ENCODE measurements at regions not wholly inside any gene's neighbourhood (a gene's known extent, or its start where the extent isn't known, plus 50 kb on each side); places are given as distances from the start of the nearest gene placed in this dataset.

DNA sequence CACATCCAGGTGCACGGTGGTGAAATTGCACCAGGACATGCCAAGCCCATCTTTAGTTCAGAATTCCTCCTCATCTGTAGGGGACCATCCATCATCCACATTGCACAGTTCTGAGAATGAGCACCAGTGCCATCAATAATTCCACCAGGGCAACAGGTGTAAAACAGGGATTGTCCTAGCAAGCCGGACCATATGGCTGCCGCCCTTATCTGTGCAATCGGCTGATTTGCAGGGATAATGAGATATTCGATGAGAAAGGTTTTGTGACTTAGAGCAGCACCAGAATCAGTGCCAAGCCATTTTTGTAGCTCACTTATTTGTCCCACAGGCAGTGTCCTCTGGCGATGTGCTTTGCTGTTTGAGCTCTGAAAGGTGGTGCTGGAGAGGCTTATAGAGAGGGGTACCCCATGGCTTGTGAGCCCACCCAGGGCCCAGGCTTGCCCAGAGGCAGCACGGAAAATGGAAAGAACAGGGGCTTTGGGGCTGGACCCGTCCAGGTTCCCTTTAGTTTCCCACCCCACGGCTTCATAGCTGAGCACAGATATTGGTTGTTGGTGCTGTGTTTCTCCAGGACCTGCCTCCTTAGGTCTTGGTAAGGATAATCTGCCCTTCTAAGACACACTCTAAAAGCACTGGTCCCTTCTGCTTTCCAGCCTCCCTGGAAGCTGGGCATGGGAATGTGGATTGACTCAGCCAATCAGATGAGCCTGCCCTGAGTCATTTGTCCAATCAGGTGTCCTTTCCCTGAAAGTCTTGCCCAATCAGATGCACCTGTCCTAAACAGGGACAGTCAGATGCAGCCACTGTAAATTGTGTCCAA is 84.0 kb upstream of the SHANK2 start:
- DNase-seq: no peak
- in situ Hi-C loops (cut with MboI; ENCODE audit: low pct_unique_long_range_greater_than_20kb, low sequenced_read_pairs): no loop called here

DNA sequence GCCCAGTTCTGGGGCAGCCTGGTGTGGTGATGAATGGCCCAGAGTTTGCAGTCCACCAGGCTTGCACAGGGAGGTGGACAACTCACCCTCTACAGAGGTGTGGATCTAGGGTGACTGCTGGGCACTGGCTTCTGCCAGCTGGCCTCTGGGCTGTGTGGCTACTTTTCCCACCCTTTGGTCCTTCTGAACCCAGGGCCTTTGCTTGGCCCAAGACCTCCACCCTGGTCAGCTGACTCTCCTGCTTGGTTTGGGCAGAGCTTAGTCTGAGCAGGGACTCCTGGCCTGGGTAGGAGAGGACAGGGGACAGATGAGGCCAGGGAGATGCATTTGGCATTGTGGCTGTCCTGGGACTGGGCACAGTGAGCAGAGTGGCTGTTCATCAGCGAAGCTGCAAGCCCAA is 83.0 kb upstream of the SHANK2 start:
- in situ Hi-C loops (cut with MboI; ENCODE audit: low pct_unique_long_range_greater_than_20kb, low sequenced_read_pairs): no loop called here
- DNase-seq: no peak

DNA sequence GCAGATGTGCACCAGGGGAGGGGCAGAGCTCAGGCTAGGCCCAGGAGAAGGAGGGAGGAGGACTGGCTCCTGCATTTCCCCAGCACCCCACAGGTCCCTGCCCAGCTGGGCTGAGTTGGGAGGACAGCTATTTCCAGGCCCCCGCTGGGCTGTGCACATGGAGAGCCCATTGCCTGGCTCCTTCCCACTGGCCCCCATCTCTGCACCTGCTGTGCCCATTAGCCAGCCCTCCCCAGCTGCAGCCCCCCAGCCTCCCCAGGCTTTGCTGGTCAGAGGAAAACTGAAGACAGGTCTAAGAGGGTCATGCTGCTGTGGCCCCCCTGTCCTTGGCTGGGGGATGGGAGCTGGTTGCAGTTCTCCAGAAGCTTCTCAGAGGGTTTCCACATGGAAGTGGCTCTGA is 81.8 kb upstream of the SHANK2 start:
- DNase-seq: no peak
- in situ Hi-C loops (cut with MboI; ENCODE audit: low pct_unique_long_range_greater_than_20kb, low sequenced_read_pairs): no loop called here

DNA sequence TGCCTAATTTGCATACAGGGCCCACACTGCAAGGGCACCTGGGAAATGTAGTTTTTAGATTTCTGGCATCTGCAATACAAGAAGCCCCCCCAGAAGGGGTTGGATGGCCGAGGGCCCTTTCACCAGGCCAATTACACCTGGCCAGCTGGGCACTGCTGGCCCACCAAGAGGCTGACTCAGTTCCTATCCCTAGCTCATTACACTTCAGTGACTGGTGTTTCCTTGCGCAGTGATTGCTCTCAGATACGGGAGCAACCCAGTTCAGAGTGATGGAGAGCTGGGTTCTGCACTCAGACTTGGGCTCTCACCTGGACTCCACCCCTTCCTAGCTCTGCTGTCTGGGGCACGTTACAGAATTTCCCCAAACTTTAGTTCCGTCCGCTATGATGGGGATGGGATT is 81.1 kb upstream of the SHANK2 start:
- no peak for DNase-seq
- in situ Hi-C loops (cut with MboI; ENCODE audit: low pct_unique_long_range_greater_than_20kb, low sequenced_read_pairs): no loop called here

DNA sequence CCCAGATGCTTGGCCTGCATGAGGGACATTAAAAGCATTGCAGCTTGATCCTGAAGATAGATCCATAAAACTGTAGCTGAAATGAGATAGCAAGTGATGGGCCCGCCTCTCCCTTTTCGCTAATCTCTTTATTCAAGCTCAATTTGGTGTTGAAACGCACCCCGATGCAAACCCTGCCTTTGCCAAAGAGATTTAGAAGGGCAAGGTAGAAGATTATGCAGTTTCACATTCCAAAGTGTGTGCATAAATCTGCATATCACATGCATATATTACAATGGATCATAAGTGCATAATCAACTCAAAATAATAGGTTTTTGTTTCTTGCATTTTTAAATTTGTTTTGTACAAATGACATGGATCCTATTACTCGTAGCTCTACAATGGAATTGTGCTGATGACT is 80.1 kb upstream of the SHANK2 start:
- in situ Hi-C loops (cut with MboI; ENCODE audit: low pct_unique_long_range_greater_than_20kb, low sequenced_read_pairs): no loop called here
- DNase-seq: no peak

DNA sequence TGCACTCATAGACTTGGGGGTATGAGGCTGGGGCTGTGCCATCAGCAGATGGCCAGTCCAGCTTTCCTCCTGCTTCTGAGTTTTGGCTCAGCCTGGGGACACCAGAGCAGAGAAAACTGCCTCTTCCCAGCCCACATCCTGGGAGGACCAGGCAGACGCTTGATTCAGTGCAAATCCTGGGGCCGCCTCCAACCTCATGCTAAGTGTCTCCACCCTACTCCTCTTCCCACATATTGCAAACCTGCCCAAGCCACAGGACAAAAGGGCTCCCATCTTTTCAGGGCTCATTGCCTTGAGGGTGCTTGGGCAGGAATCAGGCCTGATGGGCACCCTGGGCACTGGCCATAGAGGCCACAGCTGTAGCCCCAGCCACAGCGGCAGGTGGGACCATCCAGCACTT is 79.7 kb upstream of the SHANK2 start:
- in situ Hi-C loops (cut with MboI; ENCODE audit: low pct_unique_long_range_greater_than_20kb, low sequenced_read_pairs): no loop called here
- no peak for DNase-seq

DNA sequence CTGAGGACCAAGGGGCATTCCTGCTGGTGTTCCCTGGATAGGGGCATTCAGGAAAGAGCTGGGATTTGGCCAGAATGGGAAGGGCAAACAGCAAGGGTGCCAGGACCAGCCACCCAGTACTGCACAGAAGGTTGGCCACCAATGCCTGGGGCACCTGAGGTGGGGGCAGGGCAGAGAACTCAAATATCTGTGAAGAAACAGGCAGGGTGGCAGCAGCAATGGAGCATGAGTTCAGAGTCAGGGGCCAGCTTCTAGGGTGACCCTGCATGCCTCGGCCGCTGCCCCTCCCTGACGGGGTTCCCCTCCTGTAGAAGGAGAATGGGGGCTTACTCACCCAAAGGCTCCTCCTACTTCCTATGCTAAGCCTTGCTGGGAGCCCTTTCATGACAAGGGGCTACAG is 79.3 kb upstream of the SHANK2 start:
- in situ Hi-C loops (cut with MboI; ENCODE audit: low pct_unique_long_range_greater_than_20kb, low sequenced_read_pairs): no loop called here
- no peak for DNase-seq

DNA sequence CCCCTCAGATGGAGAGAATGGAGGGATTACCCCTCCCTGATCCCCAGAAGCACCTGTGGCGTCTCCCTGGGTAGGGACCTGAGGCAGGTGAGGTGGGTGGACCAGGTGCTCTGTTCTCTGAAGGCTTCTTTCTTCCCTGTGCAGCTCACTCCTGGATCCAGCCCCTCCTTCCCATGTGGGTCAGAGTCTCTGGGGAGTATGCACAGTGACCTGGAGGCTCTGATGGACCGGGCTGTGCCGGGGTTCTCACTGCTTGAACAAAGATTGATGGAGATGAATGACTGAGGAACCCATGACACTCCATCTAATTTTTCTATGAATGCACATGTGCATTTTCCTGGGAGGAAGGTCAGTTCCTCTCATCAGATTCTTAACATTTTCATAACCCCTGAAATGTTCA is 78.6 kb upstream of the SHANK2 start:
- no peak for DNase-seq
- in situ Hi-C loops (cut with MboI; ENCODE audit: low pct_unique_long_range_greater_than_20kb, low sequenced_read_pairs): no loop called here

DNA sequence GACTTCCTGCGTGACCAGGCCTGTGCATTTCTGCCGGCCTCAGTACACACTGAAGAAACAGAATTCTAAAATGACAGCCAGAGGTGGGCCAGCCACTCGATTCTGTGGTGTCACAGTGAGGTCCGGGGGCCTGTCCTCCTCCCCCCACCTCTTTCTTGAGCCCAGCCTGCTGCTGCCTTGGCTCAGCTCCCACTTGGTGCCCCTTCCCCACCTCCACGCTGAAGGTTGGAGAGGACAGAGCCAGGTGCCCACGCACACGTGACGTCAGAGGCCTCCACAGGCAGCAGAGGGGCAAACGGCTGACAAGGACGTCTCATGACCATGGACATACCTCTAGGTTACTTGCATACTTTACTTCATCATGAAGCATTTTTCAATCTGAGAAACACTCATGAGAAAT is 78.0 kb upstream of the SHANK2 start:
- no peak for DNase-seq

DNA sequence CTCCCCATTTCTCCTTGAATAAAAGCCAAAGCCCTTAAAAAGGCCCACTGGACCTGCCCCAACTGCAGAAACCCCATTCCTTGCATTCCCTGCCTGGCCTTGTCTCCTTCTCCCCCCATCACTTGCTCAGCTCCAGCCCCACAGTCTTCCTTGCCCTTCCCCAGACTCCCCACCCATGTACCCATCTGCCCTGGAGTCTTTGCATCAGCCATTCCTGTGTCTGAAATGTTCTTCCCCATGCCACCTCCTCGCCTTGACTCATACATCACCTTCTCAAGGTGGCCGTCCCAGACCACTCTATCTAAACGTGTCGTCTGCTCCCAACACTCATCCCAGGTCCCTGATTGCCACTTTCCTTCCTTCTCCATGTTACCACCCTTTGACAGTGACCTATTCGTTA is 77.4 kb upstream of the SHANK2 start:
- no peak for DNase-seq
- in situ Hi-C loops (cut with MboI; ENCODE audit: low pct_unique_long_range_greater_than_20kb, low sequenced_read_pairs): no loop called here

More for the DNA sequence above, 78.0 kb upstream of the SHANK2 start:
- in situ Hi-C loops (cut with MboI; ENCODE audit: low pct_unique_long_range_greater_than_20kb, low sequenced_read_pairs): no loop called here

DNA sequence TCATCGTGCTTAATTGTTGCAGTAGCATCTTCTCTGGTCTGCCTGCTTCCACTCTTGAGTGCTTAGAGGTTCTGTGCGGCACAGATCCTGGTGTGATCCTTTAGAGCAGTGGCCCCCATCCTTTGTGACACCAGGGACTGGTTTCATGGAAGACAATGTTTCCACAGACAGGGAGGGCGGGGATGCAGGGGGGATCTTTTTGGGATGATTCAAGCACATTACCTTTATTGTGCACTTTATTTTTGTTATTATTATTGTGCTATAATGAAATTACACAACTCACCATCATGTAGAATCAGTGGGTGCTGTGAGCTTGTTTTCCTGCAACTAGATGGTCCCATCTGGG is 76.8 kb upstream of the SHANK2 start:
- DNase-seq: no peak
- in situ Hi-C loops (cut with MboI; ENCODE audit: low pct_unique_long_range_greater_than_20kb, low sequenced_read_pairs): no loop called here

DNA sequence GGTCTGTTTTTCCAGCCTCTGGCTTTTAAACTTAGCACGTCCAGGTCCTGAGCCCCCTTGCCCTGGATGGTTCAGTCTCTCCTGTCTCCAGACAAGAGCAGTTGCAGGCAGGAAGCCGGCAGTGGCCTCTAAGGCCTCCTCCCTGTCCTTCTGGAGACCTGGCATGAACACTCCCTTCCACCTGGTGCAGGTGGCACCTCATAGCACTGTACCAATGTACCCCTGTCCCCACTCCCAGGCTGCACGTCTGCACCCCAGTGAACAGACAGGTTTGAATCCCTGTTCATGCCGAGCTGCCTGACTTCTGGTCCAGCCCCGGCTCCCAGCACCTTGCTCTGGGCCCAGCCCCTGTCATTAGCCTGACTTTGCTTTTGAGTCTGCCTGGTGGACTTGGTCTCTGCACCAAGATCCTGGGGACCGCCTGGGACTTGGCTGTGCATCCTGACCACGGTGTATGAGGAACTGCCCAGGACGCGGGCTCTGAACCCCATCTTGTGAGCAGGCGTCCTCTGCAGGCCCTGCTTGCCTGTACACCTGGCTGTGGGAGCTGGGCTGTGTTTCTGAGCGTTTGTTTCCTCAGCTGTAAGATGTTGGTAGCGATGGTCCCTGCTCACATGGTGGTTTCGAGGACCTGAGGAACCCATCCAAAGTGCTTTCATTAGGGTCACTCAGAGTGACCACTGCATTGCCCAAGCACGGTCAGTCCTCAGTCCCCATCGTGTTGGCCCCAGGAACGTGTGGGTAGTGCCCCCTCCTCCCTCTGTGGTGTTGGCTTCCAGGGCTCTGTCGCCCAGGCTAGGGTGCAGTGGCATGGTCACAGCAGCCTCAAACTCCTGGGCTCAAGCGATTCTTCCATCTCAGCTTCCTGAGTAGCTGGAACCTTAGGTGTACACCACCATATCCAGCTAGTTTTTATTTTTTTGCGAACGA is 75.0 kb upstream of the SHANK2 start:
- DNase-seq: no peak
- in situ Hi-C loops (cut with MboI; ENCODE audit: low pct_unique_long_range_greater_than_20kb, low sequenced_read_pairs): no loop called here

DNA sequence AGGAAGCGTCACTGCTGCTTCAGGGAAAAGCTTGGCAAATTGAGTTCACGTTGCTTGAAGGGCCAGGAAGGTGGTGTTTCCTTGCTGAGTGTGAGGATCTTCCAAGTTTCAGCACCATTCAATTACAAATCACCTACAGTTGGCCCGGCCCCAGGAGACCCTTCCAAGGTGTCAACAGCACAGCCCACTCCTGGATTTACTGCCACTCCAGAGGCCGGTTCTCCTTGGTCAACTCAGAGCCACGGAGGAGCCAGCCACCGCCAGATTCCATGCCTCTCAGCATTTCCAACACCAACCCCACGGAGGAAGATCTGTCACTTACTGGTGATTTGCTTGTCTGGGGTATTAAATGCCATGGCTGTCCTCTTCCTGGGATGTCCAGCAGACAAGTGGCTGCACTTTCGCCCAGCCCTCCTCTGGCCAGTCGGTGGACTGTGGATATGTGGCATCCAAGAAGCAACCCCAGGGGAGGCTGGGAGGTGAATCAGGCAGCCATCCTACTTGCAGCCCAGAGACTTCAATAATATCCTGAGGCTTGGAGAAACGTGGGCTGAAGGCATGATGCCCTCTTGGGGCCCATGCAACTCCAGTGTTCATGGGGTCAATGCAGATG is 74.1 kb upstream of the SHANK2 start:
- DNase-seq: no peak
- in situ Hi-C loops (cut with MboI; ENCODE audit: low pct_unique_long_range_greater_than_20kb, low sequenced_read_pairs): no loop called here

DNA sequence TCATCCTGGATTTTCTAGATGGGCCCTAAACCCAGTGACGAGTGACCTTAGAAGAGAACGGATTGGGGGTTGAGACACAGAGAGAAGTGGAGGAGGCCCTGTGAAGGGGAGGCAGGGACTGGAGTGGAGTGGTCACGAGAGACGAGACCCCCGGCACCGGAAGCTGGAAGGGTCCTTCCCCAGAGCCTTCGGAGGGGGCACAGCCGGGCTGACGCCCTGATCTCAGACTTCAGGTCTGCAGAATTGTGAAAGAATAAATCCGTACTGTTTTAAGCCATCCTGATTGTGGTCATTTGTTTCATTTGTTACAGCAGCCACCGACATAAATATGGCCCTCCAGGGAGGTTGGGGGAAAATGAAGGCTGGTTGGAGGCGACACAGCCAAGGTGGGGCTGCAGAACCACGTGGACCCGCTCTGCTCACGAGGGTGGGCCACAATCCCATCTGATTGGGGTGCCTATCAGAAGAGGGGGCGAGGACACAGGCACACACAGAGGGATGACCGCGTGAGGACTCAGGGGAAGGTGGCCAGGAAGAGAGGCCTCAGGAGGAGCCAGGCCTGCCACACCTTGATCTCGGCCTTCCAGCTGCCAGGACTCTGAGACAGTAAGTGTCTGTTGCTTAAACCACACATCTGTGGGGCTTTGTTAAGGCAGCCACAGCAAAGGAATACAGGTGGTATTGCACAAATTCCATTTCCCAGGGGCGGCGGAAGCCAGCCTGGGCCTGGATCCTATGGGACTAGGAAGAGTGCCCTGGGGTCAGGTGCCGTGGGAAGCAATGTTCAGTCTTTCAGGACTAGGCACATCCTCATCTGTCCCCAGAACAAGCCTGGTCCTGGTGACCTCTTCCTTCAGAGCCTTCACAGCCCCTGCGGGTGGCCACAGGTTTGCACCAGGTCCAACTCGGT is 73.3 kb upstream of the SHANK2 start:
- in situ Hi-C loops (cut with MboI; ENCODE audit: low pct_unique_long_range_greater_than_20kb, low sequenced_read_pairs): no loop called here
- DNase-seq: no peak

DNA sequence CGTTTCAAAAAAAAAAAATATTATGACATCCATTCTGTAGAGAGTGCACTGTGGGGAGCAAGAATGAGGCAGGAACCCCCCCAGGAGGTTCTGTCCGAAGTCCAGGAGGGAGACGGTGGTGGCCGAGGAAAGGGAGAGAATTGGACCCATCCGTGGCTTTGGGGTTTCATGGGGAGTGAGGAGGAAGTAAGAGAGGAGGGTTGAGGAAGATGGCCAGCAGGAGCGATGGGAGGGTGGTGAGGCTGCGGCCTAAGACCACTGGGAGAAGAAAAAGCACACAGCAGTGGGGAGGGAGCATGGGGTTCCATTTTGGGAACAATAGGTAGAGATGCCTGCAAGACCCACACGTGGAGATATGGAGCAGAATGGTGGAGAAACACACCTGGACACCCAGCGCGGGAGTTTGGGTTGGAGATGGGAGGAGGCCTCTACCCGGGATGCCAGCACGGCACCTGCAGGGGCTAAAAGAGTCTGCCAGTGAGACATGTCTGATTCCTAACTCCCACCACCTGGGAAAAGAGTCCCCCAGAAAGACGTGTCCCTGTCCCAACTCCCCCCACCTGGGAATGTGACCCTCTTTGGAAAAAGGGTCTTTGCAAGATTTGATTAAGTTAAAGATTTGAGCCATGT is 72.5 kb upstream of the SHANK2 start:
- DNase-seq: no peak
- in situ Hi-C loops (cut with MboI; ENCODE audit: low pct_unique_long_range_greater_than_20kb, low sequenced_read_pairs): no loop called here

DNA sequence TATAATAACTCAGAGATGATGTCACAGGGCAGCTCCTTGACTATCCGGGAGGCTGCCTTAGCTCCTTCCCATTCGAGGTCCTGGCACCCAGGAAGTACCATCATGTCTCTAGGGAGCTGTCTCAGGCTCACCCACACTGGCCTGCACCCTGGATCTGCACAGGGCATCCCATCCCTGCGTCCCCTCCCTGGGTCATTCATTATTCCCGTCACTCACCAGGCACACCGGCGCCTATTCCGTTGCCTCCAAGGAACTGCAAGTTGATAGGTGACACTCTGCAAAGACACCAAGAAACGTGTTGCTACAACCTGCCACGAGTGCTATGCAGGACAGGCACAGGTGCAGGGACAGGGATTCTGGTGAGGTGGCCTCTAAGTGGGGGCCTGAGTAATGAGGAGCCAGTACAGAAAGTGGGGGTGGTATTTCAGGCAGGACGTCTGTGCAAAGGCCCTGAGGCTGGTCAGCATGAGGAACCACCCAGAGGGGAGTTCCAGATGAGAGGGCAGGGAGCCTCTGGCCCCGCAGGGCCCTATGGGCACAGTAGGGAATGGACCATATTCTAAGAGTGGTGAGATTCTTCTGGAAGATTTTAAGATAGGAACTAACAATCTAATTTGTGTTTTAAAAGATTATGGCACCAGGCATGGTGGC is 71.6 kb upstream of the SHANK2 start:
- DNase-seq: no peak
- in situ Hi-C loops (cut with MboI; ENCODE audit: low pct_unique_long_range_greater_than_20kb, low sequenced_read_pairs): no loop called here

DNA sequence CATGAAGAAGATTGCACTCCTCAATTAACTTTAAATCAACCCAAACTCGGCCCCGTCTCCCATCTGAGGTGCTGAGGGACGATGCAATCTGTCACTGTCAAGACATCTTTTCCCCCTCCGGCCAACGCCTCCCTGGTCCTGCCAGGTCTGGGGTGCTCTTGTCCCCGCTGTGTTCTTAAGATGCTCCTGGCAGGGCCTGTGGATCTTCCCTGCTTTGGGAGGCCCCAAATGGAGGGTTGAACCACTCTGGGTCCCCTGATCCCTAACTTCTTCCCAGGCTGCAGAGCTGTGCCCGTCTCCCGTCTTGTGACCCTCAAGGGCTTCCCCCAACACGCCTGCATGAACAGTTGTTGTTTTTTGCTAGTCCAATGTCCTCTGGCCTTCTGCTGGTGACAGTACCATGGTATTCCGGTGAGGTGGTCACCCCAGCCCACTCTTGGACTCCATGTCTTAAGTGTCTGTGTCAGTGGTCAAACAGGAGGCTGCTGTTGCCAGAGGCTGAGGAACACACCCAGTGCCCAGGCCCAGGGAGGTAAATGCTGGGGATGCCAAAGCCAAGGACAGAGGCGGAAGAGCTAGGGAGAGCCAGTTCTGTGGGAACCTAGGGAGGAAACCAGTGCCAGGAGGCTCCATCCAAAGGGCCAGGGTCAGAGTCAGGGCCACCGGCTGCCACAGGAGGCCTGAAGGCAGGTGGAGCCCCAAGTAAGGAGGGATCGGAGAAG is 70.6 kb upstream of the SHANK2 start:
- no peak for DNase-seq
- in situ Hi-C loops (cut with MboI; ENCODE audit: low pct_unique_long_range_greater_than_20kb, low sequenced_read_pairs): no loop called here
